IMR-90 (cell line): ENCODE measurements at regions not wholly inside any gene's neighbourhood (a gene's known extent, or its start where the extent isn't known, plus 50 kb on each side); places are given as distances from the start of the nearest gene placed in this dataset.

Source experiments
- ATAC-seq: fragments of 200-7000 bp; cut with Tn5 transposase; 2 replicates; pipeline ENCODE4 v1.9.1; 2020; ENCODE audit warnings: low read depth, mild to moderate bottlenecking, moderate library complexity
- BruUV-seq: library from RNA; stranded (reverse); fragments of 400-500 nt; replicated peaks from 2 replicates; lab custom pipeline; 2021; lab: Mats Ljungman, UMichigan
- CTCF ChIA-PET: fragments of 300-600 bp; formaldehyde crosslinking; extraction: SDS; loops from one replicate; lab custom pipeline; 2021; ENCODE audit warnings: antibody characterized with exemption; lab: Yijun Ruan, JAX
- POLR2A ChIA-PET: fragments of 300-600 bp; sonication (Branson Sonifier 250); formaldehyde crosslinking; loops from one replicate; lab custom pipeline; 2022; ENCODE audit warnings: antibody characterized with exemption; ENCODE audit not compliant: unreplicated experiment; lab: Charles Lee
- DNase-seq: peaks from one replicate; pipeline ENCODE4 v3.0.0; 2013
- H2AFZ ChIP-seq: replicated peaks from 2 replicates; pipeline ENCODE3; 2013; ENCODE audit warnings: low read length, mild to moderate bottlenecking; ENCODE audit not compliant: poor library complexity
- H2AK5ac ChIP-seq: 2 replicates; pipeline ENCODE4 v1.6.1; 2013; ENCODE audit warnings: low read depth, low read length, inconsistent platforms
- H2AK9ac ChIP-seq: replicated peaks from 2 replicates; pipeline ENCODE3; 2013; ENCODE audit warnings: mild to moderate bottlenecking, low read depth, low read length, moderate library complexity; ENCODE audit not compliant: poor library complexity
- H2BK120ac ChIP-seq: 2 replicates; pipeline ENCODE4 v1.6.1; 2013; ENCODE audit warnings: low read depth, low read length, inconsistent platforms
- H2BK15ac ChIP-seq: 3 replicates; pipeline ENCODE4 v1.6.1; 2013; ENCODE audit warnings: low read depth, low read length, inconsistent platforms
- H2BK20ac ChIP-seq: 2 replicates; pipeline ENCODE4 v1.6.1; 2013; ENCODE audit warnings: low read depth, mild to moderate bottlenecking, inconsistent platforms, low read length, moderate library complexity
- H2BK5ac ChIP-seq: 2 replicates; pipeline ENCODE4 v1.6.1; 2013; ENCODE audit warnings: mild to moderate bottlenecking, low read depth, low read length, inconsistent platforms; ENCODE audit not compliant: poor library complexity, severe bottlenecking
- H3K14ac ChIP-seq: replicated peaks from 2 replicates; pipeline ENCODE4 v1.6.1; 2013; ENCODE audit warnings: low read depth, low read length, inconsistent platforms
- H3K18ac ChIP-seq: 2 replicates; pipeline ENCODE4 v1.6.1; 2013; ENCODE audit warnings: low read depth, low read length, control low read depth
- H3K23ac ChIP-seq: 2 replicates; pipeline ENCODE4 v1.6.1; 2013; ENCODE audit warnings: low read depth, low read length, inconsistent platforms
- H3K27ac ChIP-seq: 2 replicates; pipeline ENCODE4 v1.5.1; 2013; ENCODE audit warnings: mild to moderate bottlenecking, control low read depth, low read length; ENCODE audit not compliant: insufficient read depth
- H3K27me3 ChIP-seq: 2 replicates; pipeline ENCODE4 v1.6.1; 2013; ENCODE audit warnings: low read length; ENCODE audit not compliant: control insufficient read depth, insufficient read depth
- H3K36me3 ChIP-seq: 2 replicates; pipeline ENCODE4 v1.6.1; 2013; ENCODE audit warnings: low read length, mixed read lengths; ENCODE audit not compliant: control insufficient read depth, insufficient read depth
- H3K4ac ChIP-seq: 2 replicates; pipeline ENCODE4 v1.6.1; 2013; ENCODE audit warnings: low read depth, low read length, inconsistent platforms
- H3K4me1 ChIP-seq: 2 replicates; pipeline ENCODE4 v1.6.1; 2013; ENCODE audit warnings: low read length, mixed read lengths; ENCODE audit not compliant: control insufficient read depth, insufficient read depth
- H3K4me2 ChIP-seq: 2 replicates; pipeline ENCODE4 v1.6.1; 2013; ENCODE audit warnings: low read depth, mild to moderate bottlenecking, control low read depth, low read length, moderate library complexity
- H3K4me3 ChIP-seq: 2 replicates; pipeline ENCODE4 v1.5.1; 2013; ENCODE audit warnings: low read depth, mild to moderate bottlenecking, control low read depth, low read length, moderate library complexity; ENCODE audit not compliant: insufficient read depth
- H3K56ac ChIP-seq: 2 replicates; pipeline ENCODE4 v1.6.1; 2013; ENCODE audit warnings: low read length, inconsistent platforms; ENCODE audit not compliant: insufficient read depth; ENCODE audit errors: extremely low read depth
- H3K79me1 ChIP-seq, 2 experiments: 2 replicates each; pipeline ENCODE4 v1.6.1; 2013; ENCODE audit warnings: low read length in 2 of 2, inconsistent platforms in 1 of 2, low read depth in 1 of 2
- H3K9ac ChIP-seq: 2 replicates; pipeline ENCODE4 v1.6.1; 2013; ENCODE audit warnings: low read depth, low read length, control low read depth
- H3K9me1 ChIP-seq: 2 replicates; pipeline ENCODE4 v1.6.1; 2013; ENCODE audit warnings: low read length, inconsistent platforms; ENCODE audit not compliant: insufficient read depth
- H3K9me3 ChIP-seq: 2 replicates; pipeline ENCODE4 v1.6.1; 2013; ENCODE audit warnings: low read length; ENCODE audit not compliant: control insufficient read depth, insufficient read depth
- H4K20me1 ChIP-seq: 2 replicates; pipeline ENCODE4 v1.6.1; 2013; ENCODE audit warnings: low read length, inconsistent platforms; ENCODE audit not compliant: insufficient read depth
- H4K5ac ChIP-seq: 2 replicates; pipeline ENCODE4 v1.6.1; 2013; ENCODE audit warnings: mild to moderate bottlenecking, low read depth, low read length, control low read depth
- H4K8ac ChIP-seq, 2 experiments: 2 replicates each; pipeline ENCODE4 v1.6.1; 2013; ENCODE audit warnings: low read depth in 2 of 2, low read length in 2 of 2, control low read depth in 1 of 2, inconsistent platforms in 1 of 2
- H4K91ac ChIP-seq: 2 replicates; pipeline ENCODE4 v1.6.1; 2013; ENCODE audit warnings: low read depth, low read length, inconsistent platforms; ENCODE audit not compliant: insufficient read depth
- CHD1 ChIP-seq: IDR thresholded peaks from 2 replicates; pipeline ENCODE4 v1.6.1; 2012; ENCODE audit warnings: low read depth, low read length, improper control_type of control experiment
- ELK1 ChIP-seq: fragments of 150-350 bp; IDR thresholded peaks from 2 replicates; pipeline ENCODE4 v1.6.1; 2016; ENCODE audit warnings: low read depth, mild to moderate bottlenecking, low read length, moderate library complexity, borderline replicate concordance
- WGBS, 2 experiments: methylation state at CpG; one replicate each; pipeline versions ENCODE4 v1.1.5 to v1.1.7; 2013; ENCODE audit warnings: missing lambda C conversion rate in 2 of 2; ENCODE audit not compliant: insufficient read length in 1 of 2; ENCODE audit errors: extremely low coverage in 2 of 2; 5-methylcytosine and 5-hydroxymethylcytosine counted together
- dilution Hi-C: fragments of 300-500 bp; cut with HindIII; formaldehyde crosslinking; loops from one replicate; pipeline ENCODE4 v1.14.3; 2018; ENCODE audit warnings: low sequenced_read_pairs; ENCODE audit not compliant: unreplicated experiment
- in situ Hi-C: fragments of 300-500 bp; cut with MboI; formaldehyde crosslinking; loops from 3 replicates; pipeline ENCODE4 v1.14.3; 2019; ENCODE audit warnings: low sequenced_read_pairs, inconsistent platforms, mixed read lengths
- intact Hi-C: fragments of 100-400 bp; cut with micrococcal nuclease; formaldehyde crosslinking; loops from 2 replicates; pipeline ENCODE4 v1.10.0; 2022

- Histone ChIP-seq H3K18ac (peak overlapping the region; percentile 43; the same call in 1 of the 2 replicates), H3K14ac (0 out of 2 replicates have a peak overlapping the region, but pooled peaks have one; percentile 45), H3K36me3 (no peaks in the 10 kb centered on the region), H2BK5ac (no peak overlapping the region), H3K27ac (no peak overlapping the region), H2AFZ (no peak overlapping the region), H2BK120ac (no peak overlapping the region), H3K56ac (no peak overlapping the region), H3K27me3 (no peaks in the 10 kb centered on the region), H4K91ac (no peak overlapping the region; the same call in 1 of the 2 replicates), H4K20me1 (no peaks in the 10 kb centered on the region), H3K9me1 (peaks cover 2% of the 10 kb centered on the region; the same call in 1 of the 2 replicates), H3K9me3 (peaks cover 2% of the 10 kb centered on the region; the same call in 1 of the 2 replicates), H3K4me1 (peaks cover 2% of the 10 kb centered on the region; the same call in 1 of the 2 replicates), H4K8ac (no peak overlapping the region), H4K5ac (no peak overlapping the region), H3K4ac (no peak overlapping the region; the same call in 1 of the 2 replicates), H2BK20ac (no peak overlapping the region; the same call in 1 of the 2 replicates), H2AK5ac (no peak overlapping the region), H3K79me1 (no peaks in the 10 kb centered on the region), H3K4me3 (no peak overlapping the region), H3K9ac (no peak overlapping the region), H2AK9ac (no peak overlapping the region), H2BK15ac (no peak overlapping the region; the same call in 2 of the 3 replicates), H3K23ac (no peak overlapping the region), H3K4me2 (no peak overlapping the region)
- TF ChIP-seq ELK1 (no peak), CHD1 (no peak)
- ChIA-PET POLR2A (no interaction called here), CTCF (interaction anchor here (0.7 kb wide), 1 partner anchor 865 kb away, joined by 3 read pairs; no protein-coding TSS in a partner anchor)
- in situ Hi-C loops (no loop called here), dilution Hi-C loops (no loop called here), intact Hi-C loops (no loop called here)
- DNase-seq (no peak), ATAC-seq (no peak)
- BruUV-seq = no TSS peak
- WGBS, 2 experiments = no CpG with 5 or more reads among the region's 3 CpGs
Measured at GRCh38 chr13:76738616-76739015, 147.6 kb downstream of the KCTD12 start.
